ENCODE measurements at regions not wholly inside any gene's neighbourhood (a gene's known extent, or its start where the extent isn't known, plus 50 kb on each side); places are given as distances from the start of the nearest gene placed in this dataset.

- DNase-seq (ENCODE audit: low read depth): no peak
- no peak overlapping the region for H3K4me3 ChIP-seq (ENCODE audit: control insufficient read depth, low read depth, low read length)
- TF ChIP-seq, protein P1, sequence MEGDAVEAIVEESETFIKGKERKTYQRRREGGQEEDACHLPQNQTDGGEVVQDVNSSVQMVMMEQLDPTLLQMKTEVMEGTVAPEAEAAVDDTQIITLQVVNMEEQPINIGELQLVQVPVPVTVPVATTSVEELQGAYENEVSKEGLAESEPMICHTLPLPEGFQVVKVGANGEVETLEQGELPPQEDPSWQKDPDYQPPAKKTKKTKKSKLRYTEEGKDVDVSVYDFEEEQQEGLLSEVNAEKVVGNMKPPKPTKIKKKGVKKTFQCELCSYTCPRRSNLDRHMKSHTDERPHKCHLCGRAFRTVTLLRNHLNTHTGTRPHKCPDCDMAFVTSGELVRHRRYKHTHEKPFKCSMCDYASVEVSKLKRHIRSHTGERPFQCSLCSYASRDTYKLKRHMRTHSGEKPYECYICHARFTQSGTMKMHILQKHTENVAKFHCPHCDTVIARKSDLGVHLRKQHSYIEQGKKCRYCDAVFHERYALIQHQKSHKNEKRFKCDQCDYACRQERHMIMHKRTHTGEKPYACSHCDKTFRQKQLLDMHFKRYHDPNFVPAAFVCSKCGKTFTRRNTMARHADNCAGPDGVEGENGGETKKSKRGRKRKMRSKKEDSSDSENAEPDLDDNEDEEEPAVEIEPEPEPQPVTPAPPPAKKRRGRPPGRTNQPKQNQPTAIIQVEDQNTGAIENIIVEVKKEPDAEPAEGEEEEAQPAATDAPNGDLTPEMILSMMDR (conservative IDR thresholded peaks at IDR 0.05; ENCODE audit: control insufficient read depth, insufficient read depth, low read depth, low read length): no peak
These were observed 315.9 kb downstream of the RNF144A start for GRCh38 chr2:7233126-7233525.

DNA sequence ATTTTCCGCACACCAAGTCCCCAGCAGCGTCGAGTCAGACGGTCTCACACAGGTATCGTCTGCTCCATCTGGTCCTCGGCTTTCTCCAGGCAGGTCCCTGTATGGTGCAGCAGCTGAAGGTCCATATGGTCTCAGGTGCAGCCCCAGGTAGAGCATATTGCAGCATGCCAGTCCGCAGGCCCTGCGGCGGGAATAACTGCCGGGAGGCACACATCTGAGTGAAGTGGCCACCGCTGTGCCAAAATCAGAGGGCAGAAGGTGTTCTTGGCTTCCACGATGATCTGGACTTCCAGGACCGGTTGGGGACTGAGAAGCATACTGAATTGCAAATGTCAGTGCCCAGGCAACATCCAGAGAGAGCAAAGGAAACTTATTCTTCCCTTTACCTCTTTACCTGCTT, 320.3 kb downstream of the RNF144A start:
- H3K4me3 ChIP-seq (ENCODE audit: control insufficient read depth, low read depth, low read length): no peak overlapping the region
- TF ChIP-seq, protein P1 (conservative IDR thresholded peaks at IDR 0.05; ENCODE audit: control insufficient read depth, insufficient read depth, low read depth, low read length): no peak
- no peak for DNase-seq (ENCODE audit: low read depth)

- TF ChIP-seq, protein P1 (conservative IDR thresholded peaks at IDR 0.05; ENCODE audit: control insufficient read depth, insufficient read depth, low read depth, low read length): no peak
- DNase-seq (ENCODE audit: low read depth): no peak
- no peak overlapping the region for H3K4me3 ChIP-seq (ENCODE audit: control insufficient read depth, low read depth, low read length)
These were observed 321.9 kb downstream of the RNF144A start for GRCh38 chr2:7239078-7239477.

- DNase-seq (ENCODE audit: low read depth): no peak
- H3K4me3 ChIP-seq (ENCODE audit: control insufficient read depth, low read depth, low read length): no peak overlapping the region
- TF ChIP-seq, protein P1 (conservative IDR thresholded peaks at IDR 0.05; ENCODE audit: control insufficient read depth, insufficient read depth, low read depth, low read length): no peak
These were observed 324.0 kb downstream of the RNF144A start for GRCh38 chr2:7241041-7241745.

DNA sequence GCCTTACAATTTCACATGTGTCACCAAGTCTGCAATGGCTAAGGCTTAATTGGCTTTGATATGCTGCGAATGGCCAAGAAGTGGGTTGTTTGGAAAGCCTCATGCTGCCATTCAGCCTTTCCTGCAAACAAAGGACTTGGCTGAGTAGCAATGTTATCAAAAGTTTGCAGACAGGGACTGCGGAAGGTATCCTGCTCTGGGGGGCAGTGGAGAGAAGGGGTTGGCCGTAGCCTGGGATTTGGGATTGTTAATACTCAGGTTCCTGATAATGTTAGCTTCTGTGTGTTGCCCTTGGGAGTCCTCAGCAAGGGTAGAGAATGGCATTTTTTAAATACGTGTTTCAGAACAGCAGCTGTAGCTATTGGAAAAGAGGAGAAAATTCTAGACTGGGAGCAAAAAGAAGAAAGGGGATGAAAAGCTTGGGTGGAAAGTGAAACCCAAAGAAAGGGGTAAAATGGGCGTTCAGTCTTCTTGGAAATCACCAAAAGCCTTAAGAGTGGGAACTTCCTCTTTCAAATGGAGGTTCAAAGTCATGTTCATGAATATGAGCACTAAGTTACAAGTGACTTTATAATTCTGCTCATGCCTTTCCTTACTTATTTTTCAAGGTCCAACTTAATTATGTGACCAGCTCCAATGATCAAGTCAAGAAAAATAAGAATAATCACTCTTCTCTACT, 325.1 kb downstream of the RNF144A start:
- TF ChIP-seq, protein P1 (conservative IDR thresholded peaks at IDR 0.05; ENCODE audit: control insufficient read depth, insufficient read depth, low read depth, low read length): no peak
- no peak overlapping the region for H3K4me3 ChIP-seq (ENCODE audit: control insufficient read depth, low read depth, low read length)
- no peak for DNase-seq (ENCODE audit: low read depth)

- H3K4me3 ChIP-seq (ENCODE audit: control insufficient read depth, low read depth, low read length): no peak overlapping the region
- TF ChIP-seq, protein P1 (conservative IDR thresholded peaks at IDR 0.05; ENCODE audit: control insufficient read depth, insufficient read depth, low read depth, low read length): no peak
- no peak for DNase-seq (ENCODE audit: low read depth)
These were observed 326.1 kb downstream of the RNF144A start for GRCh38 chr2:7243276-7243675.

All from fibroblast of mammary gland (primary cell).